CD14-positive monocyte (primary cell): ENCODE measurements at regions not wholly inside any gene's neighbourhood (a gene's known extent, or its start where the extent isn't known, plus 50 kb on each side); places are given as distances from the start of the nearest gene placed in this dataset.

Experiments used
- DNase-seq, 3 donors: peaks; one replicate each; pipeline ENCODE4 v3.0.0-alpha.2; 2011 to 2022
- H2AFZ ChIP-seq: 2 replicates; pipeline ENCODE4 v1.6.0; 2012; ENCODE audit warnings: mild to moderate bottlenecking, low read depth, low read length, inconsistent platforms; ENCODE audit not compliant: insufficient read depth, poor library complexity, severe bottlenecking
- H3K27ac ChIP-seq, 2 donors: 1 replicate in 1 of 2; 2 replicates in 1 of 2; pipeline ENCODE4 v1.5.1; 2012 to 2013; ENCODE audit warnings: low read length in 2 of 2, control low read depth in 1 of 2, inconsistent platforms in 1 of 2, low read depth in 1 of 2, mild to moderate bottlenecking in 1 of 2
- H3K27me3 ChIP-seq, 2 donors: one replicate each; pipeline versions ENCODE4 v1.6.0 to v1.6.1; 2011 to 2013; ENCODE audit warnings: low read length in 2 of 2; ENCODE audit not compliant: control insufficient read depth in 2 of 2, insufficient read depth in 2 of 2
- H3K36me3 ChIP-seq, 2 donors: replicated peaks in 1 of 2; 1 replicate in 1 of 2; 2 replicates in 1 of 2; pipeline versions ENCODE4 v1.5.1 to v1.6.1; 2012 to 2013; ENCODE audit warnings: low read length in 2 of 2, control low read depth in 1 of 2, inconsistent platforms in 1 of 2, mild to moderate bottlenecking in 1 of 2; ENCODE audit not compliant: insufficient read depth in 2 of 2, control insufficient read depth in 1 of 2
- H3K4me1 ChIP-seq, 2 donors: 1 replicate in 1 of 2; 2 replicates in 1 of 2; pipeline versions ENCODE4 v1.5.1 to v1.6.1; 2012 to 2013; ENCODE audit warnings: low read length in 2 of 2, control low read depth in 1 of 2, inconsistent platforms in 1 of 2, mild to moderate bottlenecking in 1 of 2, moderate library complexity in 1 of 2; ENCODE audit not compliant: insufficient read depth in 2 of 2, control insufficient read depth in 1 of 2
- H3K4me2 ChIP-seq: replicated peaks from 2 replicates; pipeline ENCODE3; 2012; ENCODE audit warnings: low read length, moderate library complexity, mild to moderate bottlenecking; ENCODE audit not compliant: poor library complexity, severe bottlenecking; ENCODE audit errors: extremely low read depth
- H3K4me3 ChIP-seq, 3 experiments: fragments of 200-600 bp in 1 of 3; sonication (generic) in 1 of 3; replicated peaks in 1 of 3; 1 replicate in 2 of 3; 2 replicates in 1 of 3; pipeline ENCODE4 v1.5.1; 2011 to 2013; ENCODE audit warnings: low read length in 3 of 3, mild to moderate bottlenecking in 3 of 3, control low read depth in 2 of 3, low read depth in 2 of 3, inconsistent platforms in 1 of 3, moderate library complexity in 1 of 3
- H3K79me2 ChIP-seq: 2 replicates; pipeline ENCODE4 v1.6.0; 2012; ENCODE audit warnings: mild to moderate bottlenecking, control low read depth, inconsistent platforms, low read length, moderate library complexity; ENCODE audit not compliant: insufficient read depth
- H3K9ac ChIP-seq: 2 replicates; pipeline ENCODE4 v1.6.0; 2017; ENCODE audit warnings: low read length, mild to moderate bottlenecking; ENCODE audit not compliant: insufficient read depth, poor library complexity, severe bottlenecking
- H3K9me3 ChIP-seq, 2 donors: replicated peaks in 1 of 2; 1 replicate in 1 of 2; 2 replicates in 1 of 2; pipeline versions ENCODE4 v1.5.1 to v1.6.1; 2012 to 2013; ENCODE audit warnings: low read length in 2 of 2, control low read depth in 1 of 2; ENCODE audit not compliant: control insufficient read depth in 1 of 2, insufficient read depth in 1 of 2
- H4K20me1 ChIP-seq: 2 replicates; pipeline ENCODE4 v1.6.0; 2012; ENCODE audit warnings: mild to moderate bottlenecking, low read length, control low read depth, moderate library complexity; ENCODE audit not compliant: insufficient read depth
- H3K27ac Mint-ChIP-seq, 7 donors: one replicate each; pipeline ENCODE4 v1.8.0; 2020; ENCODE audit warnings: mild to moderate bottlenecking in 7 of 7, mixed read lengths in 7 of 7, moderate library complexity in 6 of 7, inconsistent platforms in 2 of 7
- H3K27me3 Mint-ChIP-seq, 3 donors: one replicate each; pipeline ENCODE4 v1.8.0; 2021 to 2022; ENCODE audit warnings: low read depth in 3 of 3, mild to moderate bottlenecking in 3 of 3, mixed read lengths in 3 of 3, moderate library complexity in 3 of 3, inconsistent platforms in 1 of 3
- H3K36me3 Mint-ChIP-seq, 2 donors: one replicate each; pipeline ENCODE4 v1.8.0; 2020; ENCODE audit warnings: mixed read lengths in 2 of 2, inconsistent platforms in 1 of 2, mild to moderate bottlenecking in 1 of 2
- H3K4me1 Mint-ChIP-seq: one replicate; pipeline ENCODE4 v1.8.0; 2020; ENCODE audit warnings: mild to moderate bottlenecking, mixed read lengths
- H3K4me3 Mint-ChIP-seq, 2 donors: one replicate each; pipeline ENCODE4 v1.8.0; 2020; ENCODE audit warnings: mild to moderate bottlenecking in 2 of 2, mixed read lengths in 2 of 2, moderate library complexity in 1 of 2
- H3K9me3 Mint-ChIP-seq, 7 donors: one replicate each; pipeline ENCODE4 v1.8.0; 2020 to 2022; ENCODE audit warnings: mixed read lengths in 7 of 7, mild to moderate bottlenecking in 6 of 7, moderate library complexity in 6 of 7, inconsistent platforms in 2 of 7
- CTCF ChIP-seq: fragments of 200-600 bp; IDR thresholded peaks from one replicate; pipeline ENCODE4 v1.8.0; 2022; ENCODE audit warnings: antibody characterized with exemption, mild to moderate bottlenecking
- WGBS: methylation state at CpG from one replicate; pipeline ENCODE4 v1.1.5; 2013; ENCODE audit warnings: missing lambda C conversion rate; ENCODE audit not compliant: insufficient coverage; 5-methylcytosine and 5-hydroxymethylcytosine counted together
- intact Hi-C, 2 donors: fragments of 100-400 bp; cut with micrococcal nuclease; formaldehyde crosslinking; loops; one replicate each; pipeline versions ENCODE4 v1.15.0 to v1.15.1; 2023

DNA sequence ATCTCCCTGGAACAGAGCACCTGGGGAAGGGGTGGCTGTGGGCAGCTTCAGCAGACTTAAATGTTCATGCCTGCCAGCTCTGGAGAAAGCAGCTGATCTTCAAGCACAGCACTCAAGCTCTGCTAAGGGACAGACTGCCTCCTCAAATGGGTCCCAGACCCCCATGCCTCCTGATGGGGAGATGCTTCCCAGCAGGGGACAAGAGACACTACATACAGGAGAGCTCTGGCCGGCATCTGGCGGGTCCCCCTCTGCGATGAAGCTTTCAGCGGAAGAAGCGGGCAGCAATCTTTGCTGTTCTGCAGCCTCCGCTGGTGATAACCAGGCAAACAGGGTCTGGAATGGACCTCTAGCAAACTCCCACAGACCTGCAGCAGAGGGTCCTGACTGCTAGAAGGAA, 294.8 kb downstream of the RND3 start:
- Mint-ChIP-seq H3K4me1 (no peaks in the 10 kb centered on the region), H3K9me3 (peaks cover 0 to 15% (median 3%) of the 10 kb centered on the region in 7 donors), H3K36me3 (no peaks in the 10 kb centered on the region), H3K27ac (no peak overlapping the region), H3K27me3 (no peaks in the 10 kb centered on the region), H3K4me3 (no peak overlapping the region)
- Histone ChIP-seq H3K27me3 (no peaks in the 10 kb centered on the region), H3K27ac (no peak overlapping the region), H3K36me3 (no peaks in the 10 kb centered on the region), H3K9ac (no peak overlapping the region), H3K4me3 (no peak overlapping the region), H3K9me3 (peaks cover 16 to 17% of the 10 kb centered on the region in 2 donors), H3K4me2 (no peak overlapping the region), H4K20me1 (no peaks in the 10 kb centered on the region), H2AFZ (no peak overlapping the region), H3K79me2 (no peaks in the 10 kb centered on the region), H3K4me1 (no peaks in the 10 kb centered on the region)
- TF ChIP-seq CTCF: no peak
- intact Hi-C loops: no loop called here
- no CpG with 5 or more reads among the region's 6 CpGs for WGBS
- no peak for DNase-seq

DNA sequence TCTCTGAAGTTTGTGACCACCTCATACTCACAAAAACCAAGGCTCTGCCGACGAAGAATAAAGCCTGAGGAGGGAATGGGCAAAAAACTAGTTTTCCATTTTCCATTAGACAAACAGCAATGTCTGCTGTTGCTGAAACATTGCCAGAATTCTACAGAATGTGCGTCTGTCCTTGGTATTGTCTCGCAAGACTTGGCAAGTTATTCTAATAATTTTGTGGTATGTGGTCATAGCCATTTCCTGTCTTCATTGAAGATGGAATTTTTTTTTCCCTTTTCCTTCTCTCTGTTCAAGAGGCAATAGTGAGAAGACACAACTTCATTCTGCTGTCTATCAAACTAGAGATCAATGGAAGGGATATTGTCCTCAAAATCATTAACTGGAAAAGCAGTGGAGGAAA, 296.1 kb downstream of the RND3 start:
- peaks cover 0 to 12% (median 3%) of the 10 kb centered on the region in 7 donors for H3K9me3 Mint-ChIP-seq
- H3K4me1 Mint-ChIP-seq: no peaks in the 10 kb centered on the region
- H3K4me3 Mint-ChIP-seq: no peak overlapping the region
- H3K27me3 Mint-ChIP-seq: no peaks in the 10 kb centered on the region
- no peaks in the 10 kb centered on the region for H3K36me3 ChIP-seq
- H3K79me2 ChIP-seq: no peaks in the 10 kb centered on the region
- no peak overlapping the region for H3K4me2 ChIP-seq
- peaks cover 16 to 17% of the 10 kb centered on the region in 2 donors for H3K9me3 ChIP-seq
- intact Hi-C loops: no loop called here
- no peaks in the 10 kb centered on the region for H3K4me1 ChIP-seq
- TF ChIP-seq CTCF: no peak
- no peaks in the 10 kb centered on the region for H4K20me1 ChIP-seq
- no peak for DNase-seq
- no CpG with 5 or more reads among the region's 4 CpGs for WGBS
- H2AFZ ChIP-seq: no peak overlapping the region
- no peaks in the 10 kb centered on the region for H3K36me3 Mint-ChIP-seq
- no peak overlapping the region for H3K9ac ChIP-seq
- H3K27ac Mint-ChIP-seq: no peak overlapping the region
- no peaks in the 10 kb centered on the region for H3K27me3 ChIP-seq
- no peak overlapping the region for H3K4me3 ChIP-seq
- no peak overlapping the region for H3K27ac ChIP-seq
